ENCODE measurements at regions not wholly inside any gene's neighbourhood (a gene's known extent, or its start where the extent isn't known, plus 50 kb on each side); places are given as distances from the start of the nearest gene placed in this dataset.
"Not testable (repeated sequence)": the region's sequence is repeated elsewhere in the genome, so short reads cannot be mapped to it uniquely, and the experiment has no call there.

DNA sequence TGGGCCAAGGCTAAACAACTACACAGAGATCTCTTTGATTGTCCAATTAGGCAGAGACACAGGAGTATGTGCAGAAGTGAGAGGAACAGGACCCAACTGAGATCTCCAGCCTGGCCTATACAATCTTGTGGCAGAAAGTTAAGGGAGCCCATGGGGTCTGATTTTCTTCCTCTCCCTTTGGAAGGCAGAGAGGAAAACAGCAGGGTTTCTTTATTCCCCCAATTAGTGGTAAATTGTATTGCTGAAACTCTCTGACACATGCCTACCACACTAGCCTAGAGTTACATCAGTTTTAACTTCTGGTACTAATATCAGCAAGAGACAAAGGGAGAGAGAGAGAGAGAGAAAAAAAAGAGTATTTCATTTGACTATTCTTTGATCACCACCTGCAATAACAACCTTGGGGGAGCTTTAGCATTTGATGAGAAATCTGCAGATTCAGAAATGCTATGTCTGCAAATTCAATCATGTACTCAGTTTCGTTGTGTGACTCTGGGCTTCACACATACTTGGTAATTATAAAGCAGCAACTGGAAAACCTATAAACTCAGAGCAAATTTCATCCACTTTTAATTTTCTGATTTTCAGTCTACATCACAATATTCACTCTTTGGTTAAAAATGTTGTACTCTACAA is 260.3 kb upstream of the SPTLC3 start:
- Histone ChIP-seq H3K27me3 (ENCODE audit: insufficient read depth, low read length) (no peaks in the 10 kb centered on the region; the same call in 1 of the 2 replicates), H4K20me1 (ENCODE audit: insufficient read depth, low read length) (no peaks in the 10 kb centered on the region), H3K27ac (ENCODE audit: low read depth, low read length, poor library complexity, severe bottlenecking) (no peak overlapping the region), H3K9me2 (ENCODE audit: low read depth, low read length) (no peaks in the 10 kb centered on the region), H3K36me3 (ENCODE audit: insufficient read depth, low read length) (no peaks in the 10 kb centered on the region), H3K9ac (ENCODE audit: low read length) (no peak overlapping the region), H3F3A (ENCODE audit: insufficient read depth, low read length) (no peaks in the 10 kb centered on the region), H3K4me3 (ENCODE audit: low read depth, low read length, poor library complexity, severe bottlenecking) (no peak overlapping the region), H3K9me3 (ENCODE audit: low read length) (no peaks in the 10 kb centered on the region), H3K79me2 (ENCODE audit: insufficient read depth, low read length) (no peaks in the 10 kb centered on the region), H3K4me1 (ENCODE audit: insufficient read depth, low read length, severe bottlenecking) (no peaks in the 10 kb centered on the region), H3K4me2 (ENCODE audit: low read length) (no peak overlapping the region), H2AFZ (ENCODE audit: low read length) (no peak overlapping the region)
- no peak for TF ChIP-seq EZH2 (IDR thresholded peaks at IDR 0.05; ENCODE audit: borderline replicate concordance, low read length)
- TF ChIP-seq, protein P1, sequence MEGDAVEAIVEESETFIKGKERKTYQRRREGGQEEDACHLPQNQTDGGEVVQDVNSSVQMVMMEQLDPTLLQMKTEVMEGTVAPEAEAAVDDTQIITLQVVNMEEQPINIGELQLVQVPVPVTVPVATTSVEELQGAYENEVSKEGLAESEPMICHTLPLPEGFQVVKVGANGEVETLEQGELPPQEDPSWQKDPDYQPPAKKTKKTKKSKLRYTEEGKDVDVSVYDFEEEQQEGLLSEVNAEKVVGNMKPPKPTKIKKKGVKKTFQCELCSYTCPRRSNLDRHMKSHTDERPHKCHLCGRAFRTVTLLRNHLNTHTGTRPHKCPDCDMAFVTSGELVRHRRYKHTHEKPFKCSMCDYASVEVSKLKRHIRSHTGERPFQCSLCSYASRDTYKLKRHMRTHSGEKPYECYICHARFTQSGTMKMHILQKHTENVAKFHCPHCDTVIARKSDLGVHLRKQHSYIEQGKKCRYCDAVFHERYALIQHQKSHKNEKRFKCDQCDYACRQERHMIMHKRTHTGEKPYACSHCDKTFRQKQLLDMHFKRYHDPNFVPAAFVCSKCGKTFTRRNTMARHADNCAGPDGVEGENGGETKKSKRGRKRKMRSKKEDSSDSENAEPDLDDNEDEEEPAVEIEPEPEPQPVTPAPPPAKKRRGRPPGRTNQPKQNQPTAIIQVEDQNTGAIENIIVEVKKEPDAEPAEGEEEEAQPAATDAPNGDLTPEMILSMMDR (IDR thresholded peaks at IDR 0.05; ENCODE audit: low read length) = no peak

DNA sequence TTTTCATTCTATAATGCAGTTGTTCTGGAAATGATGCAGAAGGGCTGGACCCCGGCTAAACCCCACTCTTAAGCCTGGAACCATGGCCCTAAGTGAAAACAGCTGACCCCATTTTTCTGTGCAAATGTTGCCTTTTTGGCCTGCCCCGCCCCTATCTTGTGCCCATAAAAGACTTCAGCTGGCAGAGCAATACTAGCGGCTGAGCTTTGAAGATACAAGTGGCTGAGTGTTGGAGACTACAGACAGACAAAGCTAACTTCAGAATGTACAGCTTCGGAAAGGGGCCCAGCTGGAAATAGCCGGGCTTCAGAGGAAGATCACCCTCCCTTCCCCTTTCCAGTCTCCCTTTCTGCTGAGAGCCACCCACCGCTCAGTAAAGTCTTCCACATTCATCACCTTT is 258.6 kb upstream of the SPTLC3 start:
- H3K27ac ChIP-seq (ENCODE audit: low read depth, low read length, poor library complexity, severe bottlenecking) = no peak overlapping the region
- H4K20me1 ChIP-seq (ENCODE audit: insufficient read depth, low read length) = no peaks in the 10 kb centered on the region
- H3F3A ChIP-seq (ENCODE audit: insufficient read depth, low read length) = no peaks in the 10 kb centered on the region
- H3K79me2 ChIP-seq (ENCODE audit: insufficient read depth, low read length) = no peaks in the 10 kb centered on the region
- H3K36me3 ChIP-seq (ENCODE audit: insufficient read depth, low read length) = no peaks in the 10 kb centered on the region
- no peak for TF ChIP-seq EZH2 (IDR thresholded peaks at IDR 0.05; ENCODE audit: borderline replicate concordance, low read length)
- TF ChIP-seq, protein P1 (IDR thresholded peaks at IDR 0.05; ENCODE audit: low read length) = no peak
- no peak overlapping the region for H3K4me2 ChIP-seq (ENCODE audit: low read length)
- no peak overlapping the region for H3K4me3 ChIP-seq (ENCODE audit: low read depth, low read length, poor library complexity, severe bottlenecking)
- H3K9me3 ChIP-seq (ENCODE audit: low read length) = no peaks in the 10 kb centered on the region
- no peaks in the 10 kb centered on the region for H3K9me2 ChIP-seq (ENCODE audit: low read depth, low read length)
- no peaks in the 10 kb centered on the region for H3K4me1 ChIP-seq (ENCODE audit: insufficient read depth, low read length, severe bottlenecking)
- H3K27me3 ChIP-seq (ENCODE audit: insufficient read depth, low read length) = no peaks in the 10 kb centered on the region; the same call in 1 of the 2 replicates
- H2AFZ ChIP-seq (ENCODE audit: low read length) = no peak overlapping the region
- H3K9ac ChIP-seq (ENCODE audit: low read length) = no peak overlapping the region

DNA sequence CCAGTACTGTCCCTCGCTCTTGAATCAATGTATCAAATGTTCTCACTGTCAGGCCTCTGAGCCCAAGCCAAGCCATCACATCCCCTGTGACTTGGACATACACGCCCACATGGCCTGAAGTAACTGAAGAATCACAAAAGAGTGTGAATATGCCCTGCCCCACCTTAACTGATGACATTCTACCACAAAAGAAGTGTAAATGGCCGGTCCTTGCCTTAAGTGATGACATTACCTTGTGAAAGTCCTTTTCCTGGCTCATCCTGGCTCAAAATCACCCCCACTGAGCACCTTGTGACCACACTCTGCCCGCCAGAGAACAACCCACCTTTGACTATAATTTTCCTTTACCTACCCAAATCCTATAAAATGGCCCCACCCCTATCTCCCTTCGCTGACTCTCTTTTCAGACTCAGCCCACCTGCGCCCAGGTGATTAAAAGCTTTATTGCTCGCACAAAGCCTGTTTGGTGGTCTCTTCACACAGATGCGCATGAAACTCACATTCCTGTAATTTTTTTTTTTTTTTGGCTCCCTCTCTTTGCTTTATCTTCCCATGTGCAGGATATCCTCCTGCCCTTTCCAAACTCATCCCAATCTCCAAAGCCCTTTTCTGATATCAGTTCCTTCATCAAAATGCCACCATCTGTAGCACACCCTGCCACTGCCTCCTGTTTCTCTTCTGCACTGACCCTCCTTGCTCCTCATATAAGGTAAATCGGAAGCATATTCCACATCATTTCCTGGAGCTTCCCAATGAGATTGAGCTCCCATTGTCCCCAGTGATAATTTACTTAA is 255.7 kb upstream of the SPTLC3 start:
- not testable (repeated sequence) for H3K36me3 ChIP-seq (ENCODE audit: insufficient read depth, low read length); H3K79me2 ChIP-seq (ENCODE audit: insufficient read depth, low read length); H3K9ac ChIP-seq (ENCODE audit: low read length); H3K27me3 ChIP-seq (ENCODE audit: insufficient read depth, low read length); H3K9me3 ChIP-seq (ENCODE audit: low read length); H3K27ac ChIP-seq (ENCODE audit: low read depth, low read length, poor library complexity, severe bottlenecking); H4K20me1 ChIP-seq (ENCODE audit: insufficient read depth, low read length); H3K4me1 ChIP-seq (ENCODE audit: insufficient read depth, low read length, severe bottlenecking); H3K9me2 ChIP-seq (ENCODE audit: low read depth, low read length); H3F3A ChIP-seq (ENCODE audit: insufficient read depth, low read length); H3K4me2 ChIP-seq (ENCODE audit: low read length); H3K4me3 ChIP-seq (ENCODE audit: low read depth, low read length, poor library complexity, severe bottlenecking); H2AFZ ChIP-seq (ENCODE audit: low read length)

DNA sequence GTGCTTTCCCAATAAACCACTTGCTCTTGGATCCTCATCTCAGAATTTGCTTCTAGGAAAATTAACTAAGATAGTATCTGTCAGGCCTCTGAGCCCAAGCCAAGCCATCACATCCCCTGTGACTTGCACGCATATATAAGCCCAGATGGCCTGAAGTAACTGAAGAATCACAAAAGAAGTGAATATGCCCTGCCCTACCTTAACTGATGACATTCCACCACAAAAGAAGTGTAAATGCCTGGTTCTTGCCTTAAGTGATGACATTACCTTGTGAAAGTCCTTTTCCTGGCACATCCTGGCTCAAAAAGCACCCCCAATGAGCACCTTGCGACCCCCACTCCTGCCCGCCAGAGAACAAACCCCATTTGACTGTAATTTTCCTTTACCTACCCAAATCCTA is 255.0 kb upstream of the SPTLC3 start:
- H3K9me2 ChIP-seq (ENCODE audit: low read depth, low read length); H3K27me3 ChIP-seq (ENCODE audit: insufficient read depth, low read length); H3K27ac ChIP-seq (ENCODE audit: low read depth, low read length, poor library complexity, severe bottlenecking); H3K4me1 ChIP-seq (ENCODE audit: insufficient read depth, low read length, severe bottlenecking); H4K20me1 ChIP-seq (ENCODE audit: insufficient read depth, low read length); H3K4me2 ChIP-seq (ENCODE audit: low read length); H2AFZ ChIP-seq (ENCODE audit: low read length); H3F3A ChIP-seq (ENCODE audit: insufficient read depth, low read length); H3K9ac ChIP-seq (ENCODE audit: low read length); H3K4me3 ChIP-seq (ENCODE audit: low read depth, low read length, poor library complexity, severe bottlenecking); H3K9me3 ChIP-seq (ENCODE audit: low read length); H3K36me3 ChIP-seq (ENCODE audit: insufficient read depth, low read length); H3K79me2 ChIP-seq (ENCODE audit: insufficient read depth, low read length): not testable (repeated sequence)

DNA sequence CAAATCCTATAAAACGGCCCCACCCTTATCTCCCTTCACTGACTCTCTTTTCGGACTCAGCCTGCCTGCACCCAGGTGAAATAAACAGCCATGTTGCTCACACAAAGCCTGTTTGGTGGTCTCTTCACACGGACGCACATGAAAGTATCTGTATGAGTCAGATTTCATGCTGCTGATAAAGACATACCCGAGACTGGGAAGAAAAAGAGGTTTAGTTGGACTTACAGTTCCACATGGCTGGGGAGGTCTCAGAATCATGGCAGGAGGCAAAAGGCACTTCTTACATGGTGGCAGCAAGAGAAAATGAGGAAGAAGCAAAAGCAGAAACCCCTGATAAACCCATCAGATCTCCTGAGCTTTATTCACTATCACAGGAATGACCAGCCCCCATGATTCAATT is 249.3 kb upstream of the SPTLC3 start:
- not testable (repeated sequence) for H2AFZ ChIP-seq (ENCODE audit: low read length); H3K79me2 ChIP-seq (ENCODE audit: insufficient read depth, low read length); H3F3A ChIP-seq (ENCODE audit: insufficient read depth, low read length); H3K9me3 ChIP-seq (ENCODE audit: low read length); H3K4me1 ChIP-seq (ENCODE audit: insufficient read depth, low read length, severe bottlenecking); H3K9ac ChIP-seq (ENCODE audit: low read length); H3K27me3 ChIP-seq (ENCODE audit: insufficient read depth, low read length); H4K20me1 ChIP-seq (ENCODE audit: insufficient read depth, low read length); H3K4me3 ChIP-seq (ENCODE audit: low read depth, low read length, poor library complexity, severe bottlenecking); H3K9me2 ChIP-seq (ENCODE audit: low read depth, low read length); H3K4me2 ChIP-seq (ENCODE audit: low read length); H3K36me3 ChIP-seq (ENCODE audit: insufficient read depth, low read length); H3K27ac ChIP-seq (ENCODE audit: low read depth, low read length, poor library complexity, severe bottlenecking)
